ENCODE measurements at regions not wholly inside any gene's neighbourhood (a gene's known extent, or its start where the extent isn't known, plus 50 kb on each side); places are given as distances from the start of the nearest gene placed in this dataset.

DNA sequence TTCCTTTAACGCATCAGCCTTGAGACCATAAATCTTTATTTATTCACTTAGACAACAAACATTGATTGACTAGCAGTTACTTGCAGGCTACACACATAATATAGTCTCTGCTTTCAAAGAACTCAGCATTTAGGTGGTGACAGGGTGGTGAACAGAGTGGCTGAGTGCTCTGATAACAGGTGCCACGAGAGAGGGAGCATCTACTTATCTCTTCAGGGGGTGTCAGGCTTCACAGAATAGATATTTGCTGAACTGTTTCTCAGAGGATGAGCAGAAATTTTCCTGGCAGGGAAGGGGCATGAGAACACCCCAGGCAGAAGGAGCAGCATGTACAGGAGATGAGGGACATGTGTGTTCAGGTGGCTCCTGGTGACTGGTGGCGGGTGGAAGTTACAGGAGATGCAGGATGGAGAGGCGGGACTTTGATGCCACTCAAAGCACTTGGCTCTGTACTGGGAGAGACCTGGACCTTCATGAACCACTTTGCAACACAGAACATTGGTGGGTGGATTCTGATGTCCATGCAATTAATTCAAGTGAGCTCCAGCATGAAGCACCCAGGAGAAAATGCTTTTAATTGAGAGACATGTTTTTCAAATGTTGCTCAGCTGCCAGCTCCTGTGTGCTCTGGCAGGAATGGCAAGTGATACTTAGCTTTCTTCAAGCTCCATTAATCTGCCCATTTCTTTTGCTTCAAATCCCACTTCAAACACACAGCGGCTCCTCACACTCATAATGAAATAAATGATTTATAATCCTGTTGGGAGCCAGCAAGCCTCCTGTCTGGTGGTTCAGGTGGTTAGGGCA is 248.9 kb downstream of the MYCN start:
- peaks cover 47% of the 10 kb centered on the region for H3K4me1 Mint-ChIP-seq
- H3K36me3 Mint-ChIP-seq (ENCODE audit: low read depth): no peaks in the 10 kb centered on the region
- no peaks in the 10 kb centered on the region for H3K9me3 Mint-ChIP-seq
- H3K27me3 Mint-ChIP-seq (ENCODE audit: low read depth, poor library complexity): peaks cover 3% of the 10 kb centered on the region
- TF ChIP-seq, protein P1, sequence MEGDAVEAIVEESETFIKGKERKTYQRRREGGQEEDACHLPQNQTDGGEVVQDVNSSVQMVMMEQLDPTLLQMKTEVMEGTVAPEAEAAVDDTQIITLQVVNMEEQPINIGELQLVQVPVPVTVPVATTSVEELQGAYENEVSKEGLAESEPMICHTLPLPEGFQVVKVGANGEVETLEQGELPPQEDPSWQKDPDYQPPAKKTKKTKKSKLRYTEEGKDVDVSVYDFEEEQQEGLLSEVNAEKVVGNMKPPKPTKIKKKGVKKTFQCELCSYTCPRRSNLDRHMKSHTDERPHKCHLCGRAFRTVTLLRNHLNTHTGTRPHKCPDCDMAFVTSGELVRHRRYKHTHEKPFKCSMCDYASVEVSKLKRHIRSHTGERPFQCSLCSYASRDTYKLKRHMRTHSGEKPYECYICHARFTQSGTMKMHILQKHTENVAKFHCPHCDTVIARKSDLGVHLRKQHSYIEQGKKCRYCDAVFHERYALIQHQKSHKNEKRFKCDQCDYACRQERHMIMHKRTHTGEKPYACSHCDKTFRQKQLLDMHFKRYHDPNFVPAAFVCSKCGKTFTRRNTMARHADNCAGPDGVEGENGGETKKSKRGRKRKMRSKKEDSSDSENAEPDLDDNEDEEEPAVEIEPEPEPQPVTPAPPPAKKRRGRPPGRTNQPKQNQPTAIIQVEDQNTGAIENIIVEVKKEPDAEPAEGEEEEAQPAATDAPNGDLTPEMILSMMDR (IDR thresholded peaks at IDR 0.05): no peak
- H3K27ac Mint-ChIP-seq: peak overlapping the region; percentile 3
- H3K4me3 Mint-ChIP-seq: no peak overlapping the region
- no peak for DNase-seq

DNA sequence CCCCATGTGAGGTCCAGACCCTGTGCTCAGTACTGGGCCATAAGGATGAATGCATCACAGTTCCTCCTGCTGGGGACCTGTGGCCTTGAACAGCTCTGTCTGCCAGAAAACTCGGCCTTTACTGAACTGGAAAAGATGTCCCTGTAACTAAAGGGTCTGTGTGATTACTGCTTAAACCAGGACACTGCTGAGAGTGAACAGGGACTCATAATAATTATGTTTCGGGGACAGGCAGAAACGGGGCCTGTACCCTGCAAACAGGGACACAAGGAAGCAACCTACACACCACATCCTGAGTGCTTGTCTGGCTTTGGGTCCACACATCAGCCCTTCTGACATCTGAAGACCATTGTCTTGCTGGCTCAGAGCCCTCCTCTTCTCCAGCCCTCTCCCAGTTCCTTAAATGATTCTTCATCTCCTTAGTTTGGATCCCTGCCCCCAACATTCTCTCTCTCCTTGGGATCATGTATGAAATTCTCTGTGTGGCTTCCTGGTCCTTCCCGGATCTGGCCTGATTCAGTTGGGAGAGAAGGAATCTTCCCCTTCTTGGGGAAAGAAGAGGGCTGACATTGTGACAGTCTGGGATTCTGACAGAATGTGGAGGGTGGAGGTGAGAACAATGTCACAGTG is 248.0 kb downstream of the MYCN start:
- H3K4me1 Mint-ChIP-seq: peaks cover 47% of the 10 kb centered on the region
- no peaks in the 10 kb centered on the region for H3K36me3 Mint-ChIP-seq (ENCODE audit: low read depth)
- H3K9me3 Mint-ChIP-seq: no peaks in the 10 kb centered on the region

DNA sequence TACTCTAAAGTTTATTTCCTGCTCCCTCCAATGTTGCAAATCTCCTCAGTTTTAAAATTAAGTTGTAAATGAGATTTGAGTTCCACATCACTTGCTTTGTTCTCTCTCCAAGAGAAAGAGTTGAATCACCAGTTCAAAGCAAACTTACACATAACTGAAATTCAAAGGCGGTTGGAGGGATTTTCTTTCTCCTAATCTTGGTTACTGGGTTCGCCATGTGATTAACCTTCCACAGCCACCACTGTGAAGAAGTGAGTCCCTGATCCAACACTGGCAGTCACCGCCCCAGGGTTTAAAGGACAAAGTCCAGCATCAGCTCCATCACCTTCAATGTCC is 247.1 kb downstream of the MYCN start:
- DNase-seq: no peak
- H3K9me3 Mint-ChIP-seq: no peaks in the 10 kb centered on the region
- TF ChIP-seq, protein P1 (IDR thresholded peaks at IDR 0.05): no peak
- peaks cover 47% of the 10 kb centered on the region for H3K4me1 Mint-ChIP-seq
- H3K36me3 Mint-ChIP-seq (ENCODE audit: low read depth): no peaks in the 10 kb centered on the region
- H3K27me3 Mint-ChIP-seq (ENCODE audit: low read depth, poor library complexity): peaks cover 3% of the 10 kb centered on the region
- H3K4me3 Mint-ChIP-seq: no peak overlapping the region
- no peak overlapping the region for H3K27ac Mint-ChIP-seq

More for the DNA sequence above, 248.0 kb downstream of the MYCN start:
- H3K4me3 Mint-ChIP-seq: no peak overlapping the region
- peak overlapping the region; percentile 91 for H3K27ac Mint-ChIP-seq
- no peak for DNase-seq
- TF ChIP-seq, protein P1 (IDR thresholded peaks at IDR 0.05): no peak
- H3K27me3 Mint-ChIP-seq (ENCODE audit: low read depth, poor library complexity): peaks cover 3% of the 10 kb centered on the region

DNA sequence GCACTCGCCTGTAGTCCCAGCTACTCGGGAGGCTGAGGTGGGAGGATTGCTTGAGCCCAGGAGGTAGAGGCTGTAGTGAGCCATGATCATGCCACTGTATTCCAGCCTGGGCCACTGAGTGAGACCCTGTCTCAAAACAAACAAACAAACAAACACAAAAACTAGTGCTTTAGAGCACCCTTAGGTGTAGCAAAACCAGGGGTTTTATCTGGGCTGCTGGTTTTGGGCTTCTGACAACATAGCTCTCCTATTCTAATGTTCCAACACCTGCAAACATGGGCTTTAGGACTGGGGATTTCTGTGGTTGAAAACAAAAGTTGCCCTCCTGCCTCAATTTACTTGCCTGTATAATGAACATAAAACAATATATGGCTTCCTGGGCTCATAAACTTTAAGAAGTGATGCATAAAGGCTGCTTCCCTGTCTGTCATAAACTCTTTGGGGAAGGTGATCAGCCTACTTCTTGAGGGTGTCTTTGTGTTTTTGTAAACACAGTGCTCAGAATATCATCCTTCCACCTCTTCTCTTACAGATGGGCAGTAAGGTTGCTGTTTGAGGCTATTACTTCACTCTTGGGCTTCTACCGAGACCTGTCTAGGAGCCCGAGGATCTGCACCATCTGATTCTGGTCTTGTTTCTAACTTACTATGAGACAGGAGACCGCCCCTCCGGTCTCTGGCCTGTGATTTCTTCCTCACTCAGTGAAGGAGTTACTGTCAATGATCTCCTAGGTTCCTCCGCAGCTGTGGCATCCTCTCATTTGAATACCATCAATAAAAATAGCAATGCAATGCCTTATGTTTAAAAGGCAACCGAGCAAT is 246.5 kb downstream of the MYCN start:
- Mint-ChIP-seq H3K4me3 (no peak overlapping the region), H3K27ac (no peak overlapping the region), H3K4me1 (peaks cover 47% of the 10 kb centered on the region), H3K9me3 (no peaks in the 10 kb centered on the region), H3K27me3 (ENCODE audit: low read depth, poor library complexity) (peaks cover 3% of the 10 kb centered on the region), H3K36me3 (ENCODE audit: low read depth) (no peaks in the 10 kb centered on the region)
- TF ChIP-seq, protein P1 (IDR thresholded peaks at IDR 0.05): no peak
- no peak for DNase-seq

DNA sequence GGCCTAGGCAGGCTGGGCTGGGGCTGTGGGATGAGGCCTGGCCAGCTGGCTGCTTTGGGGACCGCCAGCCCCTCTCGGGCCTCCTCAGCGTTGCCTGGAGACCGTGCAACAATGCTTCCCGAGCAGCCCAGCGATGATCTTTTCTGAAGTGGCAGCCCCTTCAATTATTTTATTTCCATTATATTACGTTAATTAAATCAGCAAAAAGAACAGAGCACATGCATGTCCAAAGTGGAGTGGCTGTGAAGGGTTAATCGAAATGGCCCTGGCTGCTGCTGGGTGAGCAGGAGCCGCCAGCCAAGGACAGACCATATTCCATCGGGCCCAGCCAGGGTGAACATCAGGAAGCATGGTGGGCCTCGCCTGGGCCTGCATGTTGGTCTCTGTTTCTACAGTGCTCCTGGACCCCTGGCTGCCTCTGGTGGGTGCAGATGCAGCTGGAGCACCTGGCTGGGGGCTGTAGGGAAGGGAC is 245.5 kb downstream of the MYCN start:
- no peak overlapping the region for H3K4me3 Mint-ChIP-seq
- H3K27me3 Mint-ChIP-seq (ENCODE audit: low read depth, poor library complexity): peaks cover 7% of the 10 kb centered on the region
- H3K4me1 Mint-ChIP-seq: peaks cover 52% of the 10 kb centered on the region
- H3K9me3 Mint-ChIP-seq: no peaks in the 10 kb centered on the region
- H3K36me3 Mint-ChIP-seq (ENCODE audit: low read depth): no peaks in the 10 kb centered on the region
- DNase-seq: no peak
- H3K27ac Mint-ChIP-seq: no peak overlapping the region
- TF ChIP-seq, protein P1 (IDR thresholded peaks at IDR 0.05): no peak

All from nephron progenitor cell (in vitro differentiated cells).